Gastrocnemius medialis (tissue), 4 donors: ENCODE measurements at regions not wholly inside any gene's neighbourhood (a gene's known extent, or its start where the extent isn't known, plus 50 kb on each side); places are given as distances from the start of the nearest gene placed in this dataset.

Source experiments
- ATAC-seq, 2 donors: fragments of 150-250 bp; one replicate each; pipeline ENCODE4 v1.9.1; 2016
- DNase-seq, 2 donors: peaks; one replicate each; pipeline ENCODE4 v3.0.0-alpha.2; 2019
- H3K27ac ChIP-seq, 4 donors: fragments of 200-600 bp; sonication (generic); 1 replicate in 1 of 4; 2 replicates in 3 of 4; pipeline ENCODE4 v1.5.1; 2016 to 2018; ENCODE audit warnings: mild to moderate bottlenecking in 2 of 4, moderate library complexity in 1 of 4
- H3K27me3 ChIP-seq, 3 donors: fragments of 200-600 bp; sonication (generic) in 2 of 3; 1 replicate in 1 of 3; 2 replicates in 2 of 3; pipeline versions ENCODE4 v1.5.1 to v1.6.0; 2016 to 2019; ENCODE audit warnings: mild to moderate bottlenecking in 1 of 3, moderate library complexity in 1 of 3
- H3K36me3 ChIP-seq, 2 donors: fragments of 200-600 bp; sonication (generic) in 1 of 2; one replicate each; pipeline ENCODE4 v1.5.1; 2017 to 2018
- H3K4me1 ChIP-seq, 2 donors: fragments of 200-600 bp; sonication (generic) in 1 of 2; one replicate each; pipeline ENCODE4 v1.5.1; 2016 to 2017; ENCODE audit warnings: mild to moderate bottlenecking in 2 of 2
- H3K4me3 ChIP-seq, 4 donors: fragments of 200-600 bp; sonication (generic) in 3 of 4; 1 replicate in 1 of 4; 2 replicates in 3 of 4; pipeline ENCODE4 v1.5.1; 2016 to 2019; ENCODE audit warnings: mild to moderate bottlenecking in 2 of 4
- H3K9me3 ChIP-seq, 3 donors: fragments of 200-600 bp; sonication (generic) in 2 of 3; 1 replicate in 1 of 3; 2 replicates in 2 of 3; pipeline ENCODE4 v1.5.1; 2016 to 2019
- CTCF ChIP-seq, 5 experiments: fragments of 450-650 bp in 3 of 5; fragments of 200-600 bp in 2 of 5; sonication (generic) in 2 of 5; IDR thresholded peaks in 4 of 5; conservative IDR thresholded peaks in 1 of 5; 1 replicate in 4 of 5; 2 replicates in 1 of 5; pipeline ENCODE4 v1.5.1; 2016 to 2019; ENCODE audit warnings: antibody characterized with exemption in 5 of 5, mild to moderate bottlenecking in 3 of 5, moderate library complexity in 3 of 5
- POLR2A ChIP-seq, 2 donors: fragments of 450-650 bp; IDR thresholded peaks; one replicate each; pipeline ENCODE4 v1.6.1; 2017; ENCODE audit warnings: antibody characterized with exemption in 2 of 2, mild to moderate bottlenecking in 2 of 2, moderate library complexity in 2 of 2
- in situ Hi-C, 4 donors: fragments of 200-750 bp; cut with MboI; loops; one replicate each; pipeline versions ENCODE4 v1.15.0 to v1.8.0; 2017; ENCODE audit warnings: low sequenced_read_pairs in 4 of 4
- intact Hi-C: fragments of 100-400 bp; cut with DNase I; formaldehyde crosslinking; loops from one replicate; pipeline ENCODE4 v1.15.1; 2023; ENCODE audit warnings: low total_unique reads

- peaks cover 0 to 5% of the 10 kb centered on the region in 2 donors for H3K4me1 ChIP-seq
- in situ Hi-C loops (no loop called here), intact Hi-C loops (no loop called here)
- ATAC-seq = no peak
- H3K9me3 ChIP-seq = no peaks in the 10 kb centered on the region
- peaks cover 23 to 45% (median 29%) of the 10 kb centered on the region in 3 donors for H3K27me3 ChIP-seq
- no peak overlapping the region for H3K27ac ChIP-seq
- no peak overlapping the region for H3K4me3 ChIP-seq
- no peak for DNase-seq
- no peaks in the 10 kb centered on the region for H3K36me3 ChIP-seq
- TF ChIP-seq CTCF (IDR thresholded peaks at IDR 0.05 in 4 of 5, conservative IDR thresholded peaks at IDR 0.05 in 1 of 5) (no peak), POLR2A (IDR thresholded peaks at IDR 0.05) (no peak)
Measured at GRCh38 chr14:101074196-101075024, 170.9 kb upstream of the RTL1 start.

- intact Hi-C loops = no loop called here
- Histone ChIP-seq H3K9me3 (no peaks in the 10 kb centered on the region), H3K27ac (no peak overlapping the region), H3K27me3 (peaks cover 23 to 45% (median 29%) of the 10 kb centered on the region in 3 donors), H3K4me1 (peaks cover 0 to 5% of the 10 kb centered on the region in 2 donors), H3K4me3 (no peak overlapping the region), H3K36me3 (no peaks in the 10 kb centered on the region)
- ATAC-seq (no peak), DNase-seq (no peak)
- in situ Hi-C loops = no loop called here
- no peak for TF ChIP-seq POLR2A (IDR thresholded peaks at IDR 0.05)
Measured at GRCh38 chr14:101075025-101075800, 171.7 kb upstream of the RTL1 start.

GRCh38 chr14:101075801-101076413 is 172.4 kb upstream of the RTL1 start:
- intact Hi-C loops = no loop called here
- DNase-seq = no peak
- Histone ChIP-seq H3K4me3 (no peak overlapping the region), H3K4me1 (peaks cover 0 to 5% of the 10 kb centered on the region in 2 donors), H3K36me3 (no peaks in the 10 kb centered on the region), H3K9me3 (no peaks in the 10 kb centered on the region), H3K27me3 (peaks cover 23 to 45% (median 29%) of the 10 kb centered on the region in 3 donors), H3K27ac (no peak overlapping the region)
- TF ChIP-seq POLR2A (IDR thresholded peaks at IDR 0.05) (no peak), CTCF (IDR thresholded peaks at IDR 0.05 in 4 of 5, conservative IDR thresholded peaks at IDR 0.05 in 1 of 5) (no peak)
- in situ Hi-C loops = no loop called here
- ATAC-seq = no peak

- no peak overlapping the region for H3K4me3 ChIP-seq
- in situ Hi-C loops = no loop called here
- no peaks in the 10 kb centered on the region for H3K9me3 ChIP-seq
- no peaks in the 10 kb centered on the region for H3K36me3 ChIP-seq
- DNase-seq = no peak
- TF ChIP-seq CTCF (IDR thresholded peaks at IDR 0.05 in 4 of 5, conservative IDR thresholded peaks at IDR 0.05 in 1 of 5) (no peak), POLR2A (IDR thresholded peaks at IDR 0.05) (no peak)
- ATAC-seq = no peak
- H3K27me3 ChIP-seq = peaks cover 23 to 45% (median 29%) of the 10 kb centered on the region in 3 donors
- peaks cover 0 to 5% of the 10 kb centered on the region in 2 donors for H3K4me1 ChIP-seq
- no peak overlapping the region for H3K27ac ChIP-seq
- intact Hi-C loops = no loop called here
Measured at GRCh38 chr14:101076451-101077198, 173.1 kb upstream of the RTL1 start.
